Kidney capillary endothelial cell (primary cell): ENCODE measurements at regions not wholly inside any gene's neighbourhood (a gene's known extent, or its start where the extent isn't known, plus 50 kb on each side); places are given as distances from the start of the nearest gene placed in this dataset.
"Not testable (repeated sequence)": the region's sequence is repeated elsewhere in the genome, so short reads cannot be mapped to it uniquely, and the experiment has no call there.

Experiments
- DNase-seq: peaks from one replicate; pipeline ENCODE4 v3.0.0-alpha.2; 2018; ENCODE audit warnings: low spot score

DNA sequence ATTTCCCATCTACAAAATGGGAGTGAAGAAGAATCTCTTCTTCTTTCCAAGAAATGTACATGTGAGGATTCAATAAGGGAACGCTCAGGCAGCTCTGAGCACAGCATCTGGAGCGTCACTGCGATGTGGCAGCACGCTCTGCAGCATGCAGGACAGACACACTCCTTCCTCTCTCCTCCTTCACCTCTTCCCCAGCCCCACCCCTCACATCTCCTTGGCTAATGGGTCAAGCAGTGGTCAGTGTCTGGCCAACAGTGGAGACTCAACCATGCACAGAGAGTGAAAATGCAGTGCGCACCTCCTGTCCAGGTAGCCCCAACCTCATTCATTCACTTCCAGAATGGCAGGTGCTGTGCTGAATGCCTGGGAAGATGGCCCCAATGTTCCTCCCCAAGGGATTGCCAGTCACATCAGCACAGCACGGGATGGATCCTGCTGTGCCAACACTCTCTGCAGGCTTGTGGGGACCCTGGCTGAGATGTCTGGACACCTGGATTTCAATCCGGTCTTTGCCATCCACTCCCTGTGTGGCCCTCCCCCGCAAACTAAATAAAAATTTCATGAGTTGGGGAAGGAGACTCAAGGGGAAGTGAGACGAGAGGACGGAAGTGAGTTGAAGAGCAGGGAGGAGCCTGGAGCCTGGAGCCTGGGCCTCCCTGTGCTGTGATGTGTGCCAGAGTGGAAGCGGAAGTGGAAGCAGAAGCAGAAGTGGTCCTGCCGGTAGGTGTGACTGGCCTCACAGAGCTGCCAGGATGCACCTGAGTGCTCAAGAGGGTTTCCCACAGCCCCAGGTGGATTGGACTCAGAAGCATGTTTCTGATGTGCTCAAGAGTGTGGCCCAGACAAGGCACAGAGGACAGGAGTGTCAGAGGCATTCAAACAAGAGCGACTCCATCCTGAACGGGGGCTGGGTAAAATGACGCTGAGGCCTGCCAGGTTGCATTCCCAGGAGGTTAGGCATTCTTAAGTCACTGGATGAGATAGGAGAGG lies 163.9 kb downstream of the SMAD6 start:
- DNase-seq: no peak

DNA sequence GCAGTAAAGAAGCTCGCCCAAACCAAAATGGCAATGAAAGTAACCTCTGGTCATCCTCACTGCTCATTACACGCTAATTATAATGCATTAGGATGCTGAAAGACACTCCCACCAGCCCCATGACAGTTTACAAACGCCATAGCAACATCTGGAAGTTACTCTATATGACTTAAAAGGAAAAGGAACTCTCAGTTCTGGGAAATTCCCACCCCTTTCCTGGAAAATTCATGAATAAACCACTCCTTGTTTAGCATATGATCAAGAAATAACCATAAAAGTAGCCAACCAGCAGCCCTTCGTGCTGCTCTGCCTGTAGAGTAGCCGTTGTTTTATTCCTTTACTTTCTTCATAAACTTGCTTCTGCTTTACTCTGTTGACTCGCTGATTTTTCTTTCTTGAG lies 164.6 kb downstream of the SMAD6 start:
- no peak for DNase-seq

DNA sequence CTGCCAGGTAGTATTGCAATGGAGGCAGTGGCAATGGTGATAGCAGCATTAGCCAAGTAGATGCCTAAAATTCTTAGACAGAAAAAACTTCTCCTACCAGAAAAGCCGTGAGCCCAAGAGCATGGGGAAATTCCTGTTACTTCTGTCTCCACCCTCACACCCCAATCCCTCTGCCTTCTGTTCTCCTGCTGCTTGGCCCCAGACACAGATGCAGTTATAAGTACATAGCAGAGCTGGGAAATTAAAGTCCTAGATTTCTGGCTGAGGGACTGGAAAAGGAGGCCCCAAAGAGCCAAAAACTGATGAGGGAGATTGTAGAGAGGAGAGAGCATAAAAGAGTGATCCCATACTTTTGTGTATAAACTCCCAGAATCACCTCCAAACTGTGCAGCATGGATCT lies 166.9 kb downstream of the SMAD6 start:
- no peak for DNase-seq

DNA sequence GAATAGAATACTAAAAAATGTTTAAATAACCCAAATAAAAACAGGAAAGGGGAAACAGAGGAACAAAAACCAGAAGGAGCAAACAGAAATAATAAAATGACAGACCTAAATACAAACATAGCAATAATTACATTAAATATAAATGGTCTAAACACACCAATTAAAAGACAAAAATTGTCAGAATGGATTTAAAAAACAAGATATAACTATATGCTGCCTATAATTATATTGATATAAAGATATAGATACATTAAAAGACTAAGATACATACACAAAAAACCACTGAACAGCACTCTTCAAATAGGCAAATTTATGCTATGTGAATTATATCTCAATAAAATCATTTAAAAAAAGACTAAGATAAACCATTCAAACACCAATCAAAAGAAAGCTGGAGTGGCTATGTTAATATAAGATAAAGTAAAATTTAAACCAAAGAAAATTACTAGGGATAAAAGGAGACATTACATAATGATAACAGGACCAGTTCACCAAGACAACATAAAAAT lies 168.9 kb downstream of the SMAD6 start:
- no peak for DNase-seq

DNA sequence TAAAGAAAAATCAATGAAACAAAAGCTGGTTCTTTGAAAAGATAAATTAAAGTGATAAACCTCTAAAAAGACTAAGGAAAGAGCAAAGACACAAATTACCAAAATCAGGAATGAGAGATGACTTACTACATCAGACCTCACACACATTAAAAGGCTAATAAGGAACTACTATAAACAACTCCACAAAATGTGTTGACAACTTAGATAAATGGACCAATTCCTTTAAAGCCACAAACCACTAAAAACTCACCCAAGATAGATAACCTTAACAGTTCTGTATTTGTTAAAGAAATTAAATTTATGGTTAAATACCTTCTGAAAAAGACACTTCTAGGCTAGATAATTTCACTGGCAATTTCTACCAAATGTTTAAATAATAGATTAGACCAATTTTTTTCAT lies 170.4 kb downstream of the SMAD6 start:
- no peak for DNase-seq

DNA sequence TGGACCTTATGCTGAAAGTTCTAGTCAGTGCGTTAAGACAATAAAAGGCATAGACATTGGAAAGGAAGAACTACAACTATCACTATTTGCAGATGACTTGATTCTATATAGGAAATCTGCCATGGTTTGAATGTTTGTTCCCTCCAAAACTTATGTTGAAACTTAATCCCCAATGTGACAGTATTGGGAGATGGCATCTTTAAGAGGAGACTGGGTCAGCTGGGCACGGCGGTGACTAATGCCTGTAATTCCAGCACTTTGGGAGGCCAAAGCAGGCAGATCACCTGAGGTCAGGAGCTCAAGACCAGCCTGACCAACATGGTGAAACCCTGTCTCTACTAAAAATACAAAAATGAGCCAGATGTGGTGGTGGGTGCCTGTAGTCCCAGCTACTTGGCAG lies 171.3 kb downstream of the SMAD6 start:
- not testable (repeated sequence) for DNase-seq

DNA sequence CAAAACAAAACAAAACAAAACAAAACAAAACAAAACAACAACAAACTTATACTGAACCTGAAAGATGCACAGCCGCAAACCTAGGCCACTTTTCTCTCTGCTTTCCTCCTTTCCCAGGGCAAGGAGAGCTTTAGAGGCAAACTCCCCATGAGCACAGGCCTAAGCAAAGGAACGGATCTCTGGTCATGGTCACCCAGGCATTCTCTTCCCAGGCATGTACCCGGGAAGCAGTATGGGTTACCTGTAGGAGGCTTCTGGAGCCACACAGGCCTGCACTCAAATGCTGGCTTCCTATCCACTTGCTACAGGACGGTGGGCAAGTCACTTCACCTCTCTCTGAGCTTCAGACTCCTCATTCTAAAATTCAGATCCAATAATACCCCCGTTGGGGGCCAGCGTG lies 171.8 kb downstream of the SMAD6 start:
- DNase-seq: no peak

DNA sequence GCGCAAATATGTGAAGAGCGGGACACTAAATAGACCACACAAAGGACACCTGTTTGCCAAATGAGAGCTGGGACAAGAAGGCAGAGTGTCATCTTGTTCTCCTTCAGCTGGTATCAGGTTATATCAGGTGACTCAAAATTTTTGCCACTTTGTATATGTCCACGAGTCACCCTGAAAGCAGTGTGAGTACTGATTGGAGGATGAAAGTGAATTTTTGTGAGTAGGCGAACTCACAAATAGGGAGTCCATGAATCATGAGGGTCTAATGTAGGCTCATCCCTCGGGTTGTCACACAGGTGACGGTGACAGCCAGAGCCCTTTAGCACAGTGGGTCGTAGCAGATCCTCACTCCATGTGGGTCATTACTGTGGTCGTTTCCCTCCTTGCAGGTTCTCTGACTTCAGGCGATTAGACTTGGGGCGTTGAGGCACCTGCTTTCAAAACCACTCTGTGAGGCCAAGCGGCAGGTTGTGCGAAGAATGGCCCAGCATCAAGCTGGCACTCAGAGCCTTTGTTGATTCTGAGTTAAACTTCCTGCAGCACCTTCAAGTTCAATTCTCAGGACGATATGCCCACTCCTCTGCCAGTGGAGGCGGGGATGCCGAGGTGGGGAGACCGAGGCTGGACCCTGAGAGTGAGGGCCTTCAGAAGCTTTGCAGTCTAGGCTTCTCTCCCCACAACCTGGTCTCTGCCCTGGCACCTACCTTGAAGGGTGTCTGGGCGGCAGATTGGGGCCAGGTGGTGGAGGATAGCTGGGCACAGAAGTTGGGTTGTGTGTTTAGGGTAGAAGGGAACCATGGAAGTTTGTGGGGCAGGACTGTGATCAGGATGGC lies 173.8 kb downstream of the SMAD6 start:
- DNase-seq: no peak

DNA sequence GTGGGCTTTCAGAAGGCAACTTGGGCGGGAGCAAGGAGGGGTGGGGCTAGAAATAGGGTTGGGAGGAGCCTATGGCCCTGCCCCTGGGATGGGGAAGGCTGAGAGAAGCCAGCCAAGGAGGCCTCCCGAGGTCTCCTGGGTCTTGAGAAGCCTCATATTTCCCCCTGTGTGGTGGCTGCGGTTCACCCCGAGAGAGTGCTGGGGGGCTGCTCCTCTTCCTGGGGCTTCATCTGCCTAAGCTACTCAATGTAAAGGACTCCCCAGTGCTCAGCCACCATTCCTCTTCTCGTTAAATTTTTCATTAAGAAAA lies 174.3 kb downstream of the SMAD6 start:
- no peak for DNase-seq

DNA sequence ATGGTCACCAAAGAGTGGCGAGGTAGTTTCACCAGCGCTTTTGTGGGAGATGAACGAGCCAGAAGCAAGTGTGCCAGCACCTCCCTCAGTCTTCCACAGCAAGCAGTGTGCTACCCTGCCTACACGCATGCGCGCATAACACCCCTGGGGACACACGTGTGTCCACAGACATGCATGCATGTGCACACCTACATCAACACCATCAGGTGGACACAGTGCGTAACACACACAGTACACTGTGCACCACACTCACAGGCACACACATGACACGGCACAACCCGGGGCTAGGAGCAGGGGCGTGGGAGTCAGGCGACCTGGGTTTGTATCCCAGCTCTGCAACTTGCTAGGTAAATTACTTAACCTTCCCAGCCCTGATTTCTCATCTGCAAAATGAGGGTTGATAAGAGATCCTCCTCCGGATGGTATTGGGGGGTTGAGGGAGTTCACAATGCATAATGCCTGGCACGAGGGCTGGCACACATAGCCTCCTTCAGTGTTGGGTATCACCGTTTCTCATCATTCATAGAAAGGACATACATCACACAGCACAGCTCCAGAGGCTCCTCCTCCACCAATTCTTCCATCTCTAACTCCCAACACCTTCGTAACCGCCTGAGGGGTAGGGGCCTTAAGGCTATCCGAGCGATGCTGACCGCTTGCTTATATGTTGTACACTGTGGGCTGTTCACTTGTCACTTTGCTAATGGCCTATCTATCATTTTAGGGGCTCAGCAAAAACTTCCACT lies 174.9 kb downstream of the SMAD6 start:
- no peak for DNase-seq

DNA sequence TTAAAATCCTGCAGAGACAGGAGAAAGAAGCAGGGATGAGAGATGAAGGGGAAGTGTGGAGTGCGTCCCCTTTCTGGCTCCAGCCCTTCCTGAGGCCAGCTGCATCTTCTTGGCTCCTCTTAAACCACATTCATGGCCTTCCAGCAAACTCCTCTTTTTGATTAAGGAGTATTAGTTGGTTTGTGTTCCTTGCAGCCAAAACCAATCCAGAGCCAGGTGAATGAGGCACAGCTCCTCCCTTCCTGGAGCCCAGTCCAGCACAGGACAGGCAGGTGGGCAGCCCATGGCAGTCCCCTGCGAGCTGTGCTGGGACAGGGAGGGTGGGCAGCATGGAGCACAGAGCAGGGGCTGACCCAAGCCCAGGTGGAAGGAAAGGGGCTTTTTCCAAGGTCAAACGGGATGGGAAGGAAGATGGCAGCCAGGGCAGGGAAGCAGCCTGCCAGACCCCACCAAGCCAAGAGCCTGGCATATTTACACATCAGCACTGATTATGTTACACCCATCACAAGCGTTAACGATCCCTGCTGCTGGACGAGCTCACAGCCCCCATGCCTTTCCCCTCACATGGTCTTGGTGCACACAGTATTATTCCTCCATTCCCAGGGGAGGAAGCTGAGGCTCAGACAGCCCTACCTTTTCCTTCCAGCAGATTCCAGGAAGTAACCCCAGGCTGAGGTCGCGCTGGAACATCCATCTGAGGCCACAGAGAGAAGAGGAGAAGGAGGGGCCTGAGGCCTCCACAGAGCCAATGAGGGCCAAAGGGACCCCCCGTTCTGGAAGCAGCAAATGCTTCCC lies 175.6 kb downstream of the SMAD6 start:
- peak; percentile 63 for DNase-seq

DNA sequence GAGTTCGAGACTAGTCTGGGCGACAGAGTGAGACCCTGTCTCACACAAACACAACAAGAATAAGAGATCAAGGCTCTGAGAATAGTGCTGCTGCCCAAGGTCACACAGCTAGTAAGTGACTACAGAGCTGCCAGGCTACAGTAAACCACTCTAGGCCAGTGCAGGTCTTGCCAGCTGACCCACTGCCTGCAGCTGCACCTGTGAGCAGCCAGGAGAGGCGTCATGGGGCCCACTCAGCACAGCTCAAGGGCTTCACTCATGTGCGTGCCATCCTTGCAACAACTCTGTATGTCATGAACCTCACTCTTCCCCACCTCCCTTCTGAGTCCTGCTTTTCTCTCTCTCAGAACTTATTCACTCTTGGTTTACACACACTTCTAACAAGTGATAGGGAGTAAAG lies 176.7 kb downstream of the SMAD6 start:
- DNase-seq: no peak

DNA sequence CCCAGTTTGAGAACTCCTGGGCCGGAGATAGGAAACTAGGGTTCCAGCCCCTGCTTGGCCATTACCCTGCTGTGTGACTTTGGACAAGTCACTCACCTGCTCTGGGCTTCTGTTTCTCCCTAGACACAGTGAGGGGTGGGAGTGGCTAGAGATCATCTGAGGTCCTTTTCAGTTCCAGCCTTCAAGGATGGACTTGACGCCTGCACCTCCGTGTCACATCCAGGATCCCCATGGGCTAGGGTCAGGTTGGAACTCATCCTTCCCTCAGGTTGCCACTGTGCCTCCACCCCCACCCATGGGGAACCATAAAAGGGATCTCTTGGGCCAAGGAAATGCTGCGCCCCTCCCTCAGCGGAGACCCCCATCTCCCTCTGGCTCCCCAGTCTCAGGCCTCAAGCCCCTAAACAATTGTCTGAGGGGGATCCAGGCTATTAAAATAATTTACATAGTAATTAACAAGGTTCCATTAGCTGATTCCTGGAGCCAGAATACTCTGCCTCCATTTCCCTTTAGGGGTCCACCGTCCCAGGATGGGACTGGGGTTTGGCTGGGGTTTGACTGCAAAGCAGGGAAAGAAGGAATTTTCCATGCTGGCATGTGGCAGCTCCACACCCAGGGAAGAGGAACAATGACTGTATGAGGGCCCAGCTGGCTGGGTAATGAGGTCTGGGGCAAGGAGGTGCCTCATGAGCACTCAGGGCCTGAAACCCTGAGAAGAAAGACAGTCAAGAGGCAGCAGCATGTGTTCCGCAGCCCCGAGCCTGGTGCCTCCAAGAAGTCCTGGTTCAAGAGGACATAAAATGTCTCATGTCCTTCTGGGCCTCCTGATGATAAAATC lies 177.7 kb downstream of the SMAD6 start:
- DNase-seq: no peak

DNA sequence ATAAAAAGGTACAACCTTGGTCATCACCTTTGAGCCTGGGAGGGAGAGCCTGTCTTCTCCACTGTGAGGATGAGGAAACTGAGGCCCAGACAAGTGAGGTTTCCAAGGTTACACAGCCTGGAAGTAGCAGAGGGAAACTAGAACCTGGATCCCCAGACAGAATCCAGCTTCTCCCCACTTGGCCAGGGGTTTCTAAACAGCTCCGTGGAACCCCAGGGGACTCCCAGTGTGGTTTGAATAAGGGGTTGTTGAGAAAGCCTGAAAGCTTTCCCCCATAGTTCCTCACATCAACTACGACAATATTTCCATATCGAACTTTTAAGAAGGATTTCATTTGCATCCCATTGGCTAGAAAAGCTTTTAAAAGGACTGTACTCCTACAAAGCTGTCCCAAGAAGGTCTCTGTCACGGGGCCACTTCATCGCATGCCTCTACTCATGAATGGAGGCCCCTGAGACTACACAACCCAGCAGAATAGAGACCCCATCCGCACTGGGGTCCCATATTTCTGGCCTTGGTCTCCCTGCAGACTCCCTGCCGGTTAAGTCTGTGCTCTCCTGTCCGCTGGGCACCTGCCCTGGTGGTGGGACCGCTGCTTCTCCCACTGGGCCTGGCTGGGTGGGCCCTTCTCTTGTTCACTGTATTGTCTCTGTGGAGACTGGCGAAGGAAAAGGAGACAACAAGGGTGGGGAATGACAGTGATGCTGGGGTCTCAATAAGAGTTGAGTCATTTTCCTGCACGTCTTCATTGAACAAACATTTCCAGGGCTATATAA lies 178.5 kb downstream of the SMAD6 start:
- no peak for DNase-seq

DNA sequence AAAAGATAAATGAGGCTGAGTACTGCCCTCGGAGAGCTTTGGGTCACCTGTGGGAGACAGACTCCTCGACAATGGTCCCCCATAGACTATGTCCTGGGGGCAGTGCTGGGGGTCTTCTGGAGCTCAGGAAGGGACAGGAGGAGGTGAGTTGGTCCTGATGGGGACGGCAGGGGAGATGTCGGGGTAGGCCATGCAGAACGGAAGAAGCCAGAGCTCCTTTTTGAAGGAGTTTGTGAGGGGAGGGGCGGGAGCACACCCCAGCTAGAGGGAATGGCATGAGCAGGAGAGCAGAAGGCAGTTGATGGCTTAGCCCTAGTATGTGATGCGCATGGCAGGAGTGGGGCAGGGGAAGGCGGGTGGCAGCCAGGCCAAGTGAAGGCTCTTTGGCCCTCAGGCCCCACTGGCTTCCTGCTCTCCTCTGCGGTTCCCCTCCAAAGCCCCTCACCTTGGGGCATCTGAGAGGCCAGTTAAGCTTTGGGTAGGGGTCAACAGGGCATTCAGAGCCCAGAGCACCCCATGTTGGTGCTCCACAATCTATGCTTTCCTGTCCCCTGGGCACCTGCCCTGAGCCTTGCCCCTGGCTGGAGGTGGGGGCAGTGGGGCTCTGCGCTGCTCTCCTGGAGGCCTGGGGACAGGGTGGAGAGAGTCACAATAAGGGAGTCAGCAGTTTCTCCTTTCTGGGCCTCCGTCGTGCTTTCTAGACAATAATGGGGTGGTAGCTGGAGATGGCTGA lies 179.3 kb downstream of the SMAD6 start:
- no peak for DNase-seq

DNA sequence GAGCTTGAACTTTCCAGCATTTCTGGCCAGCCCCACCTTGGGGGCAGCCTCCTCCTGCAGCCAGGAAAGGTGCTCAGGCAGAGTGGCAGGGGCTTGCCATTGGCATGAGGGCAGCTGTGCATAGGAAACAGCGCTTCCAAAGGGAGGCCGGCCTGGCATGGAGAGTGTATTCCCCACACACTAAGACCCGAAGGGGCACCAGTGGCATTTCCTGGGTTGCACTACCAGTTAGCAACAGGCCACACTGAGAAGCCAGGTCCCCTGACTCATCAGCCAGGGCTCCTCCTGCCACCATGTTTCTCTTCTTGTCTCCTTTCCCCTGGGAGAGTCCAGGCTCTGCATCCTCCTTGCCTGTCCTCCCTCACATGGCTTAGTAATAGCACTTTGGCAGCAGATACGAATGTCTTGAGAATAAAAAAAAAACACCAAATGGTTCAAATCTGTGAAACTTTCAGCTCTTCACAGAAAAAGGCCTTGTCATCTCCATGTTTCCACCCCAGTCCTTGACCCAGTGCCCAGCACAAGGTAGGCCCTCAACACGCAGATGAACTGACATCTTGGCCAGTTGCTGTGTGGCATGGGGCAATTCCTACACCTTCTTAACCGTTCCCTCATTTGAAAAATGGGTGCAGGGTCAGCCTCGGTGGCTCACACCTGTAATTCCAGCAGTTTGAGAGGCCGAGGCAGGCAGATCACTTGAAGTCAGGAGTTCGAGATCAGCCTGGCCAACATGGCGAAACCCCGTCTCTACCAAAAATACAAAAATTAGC lies 180.4 kb downstream of the SMAD6 start:
- peak; percentile 16 for DNase-seq

DNA sequence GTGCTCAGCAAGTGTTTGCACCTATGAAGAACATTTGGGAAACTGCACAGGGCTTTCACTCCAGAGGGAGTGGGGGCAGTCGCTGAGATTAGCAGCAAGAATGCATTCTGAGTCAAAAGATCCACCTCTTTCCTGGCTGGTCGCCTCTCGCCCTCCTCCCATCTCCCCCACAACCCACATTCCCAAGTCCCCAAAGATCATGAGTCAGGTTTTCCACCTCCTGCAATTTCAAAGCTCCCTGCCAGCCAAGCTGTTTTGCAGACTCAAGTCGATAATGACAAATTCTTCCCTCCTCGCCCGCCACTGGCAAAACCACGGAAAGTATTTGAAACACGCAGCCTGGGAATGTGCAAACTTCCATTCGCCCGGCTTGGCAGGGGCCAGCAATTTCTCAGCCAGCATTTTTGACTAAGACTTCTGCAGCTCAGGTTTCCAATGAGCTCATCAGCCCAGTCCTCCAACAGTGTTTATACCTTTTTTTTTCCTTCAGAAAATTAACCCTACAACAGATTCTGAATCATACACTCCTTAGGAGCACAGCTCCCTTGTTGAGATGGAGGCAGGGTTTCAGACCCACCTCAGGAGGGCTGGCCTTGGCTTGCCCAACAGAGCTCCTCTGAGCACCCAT lies 181.4 kb downstream of the SMAD6 start:
- peak; percentile 96 for DNase-seq

DNA sequence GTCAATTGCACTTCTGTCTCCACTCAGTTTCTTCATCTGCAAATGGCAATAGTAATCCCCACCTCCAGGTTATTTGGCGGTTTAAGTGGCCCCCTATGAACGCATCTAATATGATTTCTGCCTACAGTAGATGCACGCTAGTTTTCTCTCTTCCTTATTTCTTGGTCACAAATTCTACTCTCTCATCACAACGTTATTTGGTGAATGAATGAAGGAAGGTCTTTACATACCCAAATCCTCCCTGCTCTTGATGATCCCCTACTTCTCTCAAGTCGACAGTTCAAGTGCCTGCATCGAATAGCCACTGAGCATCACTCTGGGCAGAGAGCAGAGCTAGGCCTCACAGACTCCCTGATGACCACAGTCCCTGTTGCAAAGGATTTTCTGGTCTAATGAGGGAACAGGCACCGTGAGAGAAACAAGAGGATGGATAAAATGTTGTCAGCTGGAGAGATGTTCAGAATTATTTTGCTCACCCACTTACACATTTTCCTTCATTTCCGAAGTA lies 181.2 kb upstream of the SMAD3 start:
- no peak for DNase-seq
